ENCODE measurements at regions not wholly inside any gene's neighbourhood (a gene's known extent, or its start where the extent isn't known, plus 50 kb on each side); places are given as distances from the start of the nearest gene placed in this dataset.

DNA sequence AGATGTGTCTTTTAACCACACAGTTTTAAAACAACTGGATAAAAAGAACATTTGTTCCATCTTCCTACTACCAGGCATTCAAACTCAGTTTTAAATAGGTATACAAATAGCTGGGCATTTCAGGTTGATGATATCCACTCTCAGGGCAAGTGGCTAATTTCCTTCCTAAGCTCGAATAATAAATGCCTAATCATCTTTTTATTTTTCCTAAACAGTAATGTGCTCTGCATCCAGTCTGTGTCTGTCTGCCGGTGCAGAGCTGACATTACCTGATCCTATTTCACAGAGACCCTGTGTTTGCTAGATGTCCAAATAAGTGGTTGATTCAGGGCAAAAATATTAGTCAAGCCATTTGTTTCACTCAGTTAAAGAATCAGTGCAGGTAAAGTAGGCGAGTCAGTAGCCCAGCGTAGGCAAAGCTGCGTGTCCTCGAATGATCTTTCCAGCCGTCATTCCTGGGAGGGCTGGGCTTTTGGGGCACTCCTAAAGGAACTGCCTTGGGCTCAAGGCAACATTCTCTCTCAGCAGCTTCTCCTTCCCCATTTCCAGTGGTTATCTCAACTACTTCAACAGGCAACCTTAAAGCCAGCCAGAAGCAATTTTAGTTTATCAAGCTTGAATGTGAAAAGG lies 74.2 kb upstream of the BMP2 start:
- Histone ChIP-seq H3K36me3 (ENCODE audit: insufficient read depth, insufficient read length, low read length) (no peaks in the 10 kb centered on the region), H3K9me3 (ENCODE audit: insufficient read depth, low read length) (no peaks in the 10 kb centered on the region), H3K9ac (ENCODE audit: insufficient read length, low read depth) (no peak overlapping the region), H3K4me3 (ENCODE audit: insufficient read length, low read depth) (no peak overlapping the region), H3K4me1 (ENCODE audit: insufficient read depth, insufficient read length) (no peaks in the 10 kb centered on the region), H3K27me3 (ENCODE audit: insufficient read depth, insufficient read length) (no peaks in the 10 kb centered on the region)
- TF ChIP-seq ZNF274 (IDR thresholded peaks at IDR 0.05; ENCODE audit: low read depth, low read length) = no peak
- no peak for TF ChIP-seq SUZ12 (IDR thresholded peaks at IDR 0.05; ENCODE audit: extremely low read depth, insufficient read depth, insufficient read length)
- no peak for TF ChIP-seq YY1 (IDR thresholded peaks at IDR 0.05; ENCODE audit: insufficient read depth, insufficient read length)
- no peak for DNase-seq (ENCODE audit: low read depth, low spot score)

- Histone ChIP-seq H3K4me1 (ENCODE audit: insufficient read depth, insufficient read length) (no peaks in the 10 kb centered on the region), H3K9me3 (ENCODE audit: insufficient read depth, low read length) (no peaks in the 10 kb centered on the region), H3K27me3 (ENCODE audit: insufficient read depth, insufficient read length) (no peaks in the 10 kb centered on the region), H3K36me3 (ENCODE audit: insufficient read depth, insufficient read length, low read length) (no peaks in the 10 kb centered on the region), H3K4me3 (ENCODE audit: insufficient read length, low read depth) (no peak overlapping the region), H3K9ac (ENCODE audit: insufficient read length, low read depth) (no peak overlapping the region)
- no peak for DNase-seq (ENCODE audit: low read depth, low spot score)
- TF ChIP-seq ZNF274 (IDR thresholded peaks at IDR 0.05; ENCODE audit: low read depth, low read length) (no peak), YY1 (IDR thresholded peaks at IDR 0.05; ENCODE audit: insufficient read depth, insufficient read length) (no peak), SUZ12 (IDR thresholded peaks at IDR 0.05; ENCODE audit: extremely low read depth, insufficient read depth, insufficient read length) (no peak)
These were observed 74.8 kb upstream of the BMP2 start for GRCh38 chr20:6692566-6693173.

DNA sequence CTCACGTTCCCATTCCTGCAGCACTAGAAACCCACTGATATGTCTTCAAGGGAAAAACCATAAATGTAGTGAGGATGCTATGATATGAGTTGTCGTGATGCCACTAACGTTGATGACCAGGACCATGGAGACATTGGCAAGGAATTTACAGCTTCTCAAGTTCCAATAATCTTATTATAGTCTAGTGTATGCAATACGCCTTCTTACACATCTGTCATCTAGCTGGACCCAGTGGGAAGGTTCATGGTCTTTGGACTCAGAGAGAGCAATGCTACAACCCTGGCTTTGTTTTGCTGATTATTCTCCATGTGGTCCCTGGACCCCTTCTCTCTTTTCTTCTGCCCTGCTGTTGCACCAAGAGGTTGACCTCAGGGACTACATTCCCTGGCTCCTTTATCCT lies 76.0 kb upstream of the BMP2 start:
- no peaks in the 10 kb centered on the region for H3K27me3 ChIP-seq (ENCODE audit: insufficient read depth, insufficient read length)

GRCh38 chr20:6689339-6689973 lies 78.0 kb upstream of the BMP2 start:
- no peak overlapping the region for H3K4me3 ChIP-seq (ENCODE audit: insufficient read length, low read depth)
- DNase-seq (ENCODE audit: low read depth, low spot score) = no peak
- H3K4me1 ChIP-seq (ENCODE audit: insufficient read depth, insufficient read length) = no peaks in the 10 kb centered on the region
- H3K27me3 ChIP-seq (ENCODE audit: insufficient read depth, insufficient read length) = no peaks in the 10 kb centered on the region
- H3K9me3 ChIP-seq (ENCODE audit: insufficient read depth, low read length) = no peaks in the 10 kb centered on the region
- no peak overlapping the region for H3K9ac ChIP-seq (ENCODE audit: insufficient read length, low read depth)
- TF ChIP-seq ZNF274 (IDR thresholded peaks at IDR 0.05; ENCODE audit: low read depth, low read length) (no peak), YY1 (IDR thresholded peaks at IDR 0.05; ENCODE audit: insufficient read depth, insufficient read length) (no peak), SUZ12 (IDR thresholded peaks at IDR 0.05; ENCODE audit: extremely low read depth, insufficient read depth, insufficient read length) (no peak)
- H3K36me3 ChIP-seq (ENCODE audit: insufficient read depth, insufficient read length, low read length) = no peaks in the 10 kb centered on the region

More for the DNA sequence above, 76.0 kb upstream of the BMP2 start:
- TF ChIP-seq YY1 (IDR thresholded peaks at IDR 0.05; ENCODE audit: insufficient read depth, insufficient read length) (no peak), SUZ12 (IDR thresholded peaks at IDR 0.05; ENCODE audit: extremely low read depth, insufficient read depth, insufficient read length) (no peak), ZNF274 (IDR thresholded peaks at IDR 0.05; ENCODE audit: low read depth, low read length) (no peak)
- no peak overlapping the region for H3K9ac ChIP-seq (ENCODE audit: insufficient read length, low read depth)
- no peaks in the 10 kb centered on the region for H3K9me3 ChIP-seq (ENCODE audit: insufficient read depth, low read length)
- DNase-seq (ENCODE audit: low read depth, low spot score) = no peak
- H3K36me3 ChIP-seq (ENCODE audit: insufficient read depth, insufficient read length, low read length) = no peaks in the 10 kb centered on the region
- no peaks in the 10 kb centered on the region for H3K4me1 ChIP-seq (ENCODE audit: insufficient read depth, insufficient read length)
- no peak overlapping the region for H3K4me3 ChIP-seq (ENCODE audit: insufficient read length, low read depth)

DNA sequence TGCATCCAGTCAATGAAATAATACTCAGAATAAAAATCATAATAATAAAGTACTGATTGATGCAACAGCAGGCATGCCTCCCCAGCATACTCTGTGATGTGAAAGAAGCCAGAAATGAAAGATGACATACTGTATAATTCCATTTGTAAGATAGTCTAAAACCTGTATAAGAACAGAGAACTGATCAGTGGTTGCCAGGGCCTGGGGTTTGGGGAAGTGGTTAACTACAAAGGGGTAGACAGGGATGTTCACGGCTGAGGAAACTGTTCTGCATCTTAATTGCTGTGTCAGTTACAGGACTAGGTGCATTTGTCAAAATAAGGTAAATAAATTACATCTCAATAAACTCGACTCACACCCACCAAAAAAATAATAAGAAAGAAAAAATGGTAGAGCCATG lies 81.3 kb upstream of the BMP2 start:
- no peaks in the 10 kb centered on the region for H3K27me3 ChIP-seq (ENCODE audit: insufficient read depth, insufficient read length)
- no peaks in the 10 kb centered on the region for H3K9me3 ChIP-seq (ENCODE audit: insufficient read depth, low read length)
- no peak overlapping the region for H3K4me3 ChIP-seq (ENCODE audit: insufficient read length, low read depth)
- H3K4me1 ChIP-seq (ENCODE audit: insufficient read depth, insufficient read length) = no peaks in the 10 kb centered on the region
- TF ChIP-seq ZNF274 (IDR thresholded peaks at IDR 0.05; ENCODE audit: low read depth, low read length) = no peak
- TF ChIP-seq YY1 (IDR thresholded peaks at IDR 0.05; ENCODE audit: insufficient read depth, insufficient read length) = no peak
- no peak for TF ChIP-seq SUZ12 (IDR thresholded peaks at IDR 0.05; ENCODE audit: extremely low read depth, insufficient read depth, insufficient read length)
- H3K9ac ChIP-seq (ENCODE audit: insufficient read length, low read depth) = no peak overlapping the region
- no peak for DNase-seq (ENCODE audit: low read depth, low spot score)
- no peaks in the 10 kb centered on the region for H3K36me3 ChIP-seq (ENCODE audit: insufficient read depth, insufficient read length, low read length)

GRCh38 chr20:6685626-6686025 lies 81.9 kb upstream of the BMP2 start:
- Histone ChIP-seq H3K27me3 (ENCODE audit: insufficient read depth, insufficient read length) (no peaks in the 10 kb centered on the region), H3K9me3 (ENCODE audit: insufficient read depth, low read length) (no peaks in the 10 kb centered on the region), H3K36me3 (ENCODE audit: insufficient read depth, insufficient read length, low read length) (no peaks in the 10 kb centered on the region), H3K9ac (ENCODE audit: insufficient read length, low read depth) (no peak overlapping the region), H3K4me1 (ENCODE audit: insufficient read depth, insufficient read length) (no peaks in the 10 kb centered on the region), H3K4me3 (ENCODE audit: insufficient read length, low read depth) (no peak overlapping the region)
- TF ChIP-seq YY1 (IDR thresholded peaks at IDR 0.05; ENCODE audit: insufficient read depth, insufficient read length) = no peak
- TF ChIP-seq ZNF274 (IDR thresholded peaks at IDR 0.05; ENCODE audit: low read depth, low read length) = no peak
- no peak for TF ChIP-seq SUZ12 (IDR thresholded peaks at IDR 0.05; ENCODE audit: extremely low read depth, insufficient read depth, insufficient read length)
- DNase-seq (ENCODE audit: low read depth, low spot score) = no peak

DNA sequence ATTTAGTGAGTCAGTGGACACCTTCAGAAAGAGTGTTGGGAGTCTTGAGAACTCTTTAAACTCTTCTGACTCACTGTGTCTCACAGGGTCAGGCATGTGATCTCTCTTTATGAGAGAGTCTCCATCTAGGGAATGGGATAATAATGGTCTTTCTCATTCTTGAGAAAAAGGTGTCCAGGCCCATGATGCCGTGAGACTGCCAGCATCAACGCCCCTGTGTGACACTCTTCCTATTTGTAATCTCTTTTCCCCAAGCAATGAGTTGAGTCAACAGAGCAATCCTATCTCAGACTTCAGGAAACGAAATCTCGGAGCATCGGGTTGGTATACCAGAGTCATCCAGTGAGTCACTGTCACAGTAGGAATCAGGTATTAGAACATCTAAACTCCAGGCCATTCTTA lies 82.3 kb upstream of the BMP2 start:
- H3K9me3 ChIP-seq (ENCODE audit: insufficient read depth, low read length) = no peaks in the 10 kb centered on the region

More for the DNA sequence above, 82.3 kb upstream of the BMP2 start:
- Histone ChIP-seq H3K9ac (ENCODE audit: insufficient read length, low read depth) (no peak overlapping the region), H3K36me3 (ENCODE audit: insufficient read depth, insufficient read length, low read length) (no peaks in the 10 kb centered on the region), H3K27me3 (ENCODE audit: insufficient read depth, insufficient read length) (no peaks in the 10 kb centered on the region), H3K4me1 (ENCODE audit: insufficient read depth, insufficient read length) (no peaks in the 10 kb centered on the region), H3K4me3 (ENCODE audit: insufficient read length, low read depth) (no peak overlapping the region)
- TF ChIP-seq YY1 (IDR thresholded peaks at IDR 0.05; ENCODE audit: insufficient read depth, insufficient read length) = no peak
- TF ChIP-seq SUZ12 (IDR thresholded peaks at IDR 0.05; ENCODE audit: extremely low read depth, insufficient read depth, insufficient read length) = no peak
- no peak for TF ChIP-seq ZNF274 (IDR thresholded peaks at IDR 0.05; ENCODE audit: low read depth, low read length)
- DNase-seq (ENCODE audit: low read depth, low spot score) = no peak

Data from NT2/D1 (cell line).